Smooth muscle cell (in vitro differentiated cells): ENCODE measurements at regions not wholly inside any gene's neighbourhood (a gene's known extent, or its start where the extent isn't known, plus 50 kb on each side); places are given as distances from the start of the nearest gene placed in this dataset.

Source experiments
- DNase-seq: peaks from one replicate; lab custom pipeline; 2025; ENCODE audit not compliant: unreplicated experiment; lab: John Stamatoyannopoulos, UW
- H2AFZ ChIP-seq: fragments of 200-600 bp; sonication (generic); 2 replicates; pipeline ENCODE4 v1.6.0; 2016; ENCODE audit warnings: antibody characterized with exemption, low read depth, mild to moderate bottlenecking
- H3F3A ChIP-seq: fragments of 200-600 bp; sonication (generic); 2 replicates; pipeline ENCODE4 v1.6.0; 2017; ENCODE audit warnings: antibody characterized with exemption, low read depth
- H3K27ac ChIP-seq: fragments of 200-600 bp; sonication (generic); 2 replicates; pipeline ENCODE4 v1.5.1; 2016; ENCODE audit warnings: low read depth, mild to moderate bottlenecking
- H3K27me3 ChIP-seq: fragments of 200-600 bp; sonication (generic); 2 replicates; pipeline ENCODE4 v1.6.1; 2016; ENCODE audit warnings: low read depth, mild to moderate bottlenecking
- H3K36me3 ChIP-seq: fragments of 200-600 bp; sonication (generic); 2 replicates; pipeline ENCODE4 v1.5.1; 2016; ENCODE audit warnings: low read depth
- H3K4me1 ChIP-seq: fragments of 200-600 bp; sonication (generic); 2 replicates; pipeline ENCODE4 v1.5.1; 2016; ENCODE audit warnings: low read depth
- H3K4me2 ChIP-seq: fragments of 200-600 bp; sonication (generic); 2 replicates; pipeline ENCODE4 v1.6.0; 2016; ENCODE audit warnings: mild to moderate bottlenecking
- H3K4me3 ChIP-seq: fragments of 200-600 bp; sonication (generic); 2 replicates; pipeline ENCODE4 v1.5.1; 2016; ENCODE audit warnings: mild to moderate bottlenecking
- H3K79me2 ChIP-seq: fragments of 200-600 bp; sonication (generic); 2 replicates; pipeline ENCODE4 v1.6.0; 2016; ENCODE audit warnings: low read depth, mild to moderate bottlenecking
- H3K9ac ChIP-seq: fragments of 200-600 bp; sonication (generic); 2 replicates; pipeline ENCODE4 v1.6.0; 2016; ENCODE audit warnings: low read depth
- H3K9me3 ChIP-seq: fragments of 200-600 bp; sonication (generic); replicated peaks from 2 replicates; pipeline ENCODE4 v1.5.1; 2016; ENCODE audit warnings: low read depth
- H4K20me1 ChIP-seq: fragments of 200-600 bp; sonication (generic); 2 replicates; pipeline ENCODE4 v1.6.0; 2016; ENCODE audit warnings: low read depth
- CTCF ChIP-seq: fragments of 200-600 bp; sonication (generic); IDR thresholded peaks from 2 replicates; pipeline ENCODE4 v1.5.1; 2017; ENCODE audit warnings: borderline replicate concordance, mild to moderate bottlenecking, antibody characterized with exemption; ENCODE audit not compliant: insufficient read depth, poor library complexity, severe bottlenecking
- WGBS: methylation state at CpG from one replicate; pipeline ENCODE4 v1.1.7; 2016; ENCODE audit warnings: low lambda C conversion rate; 5-methylcytosine and 5-hydroxymethylcytosine counted together

- Histone ChIP-seq H3F3A (no peaks in the 10 kb centered on the region), H3K9me3 (no peaks in the 10 kb centered on the region), H3K36me3 (no peaks in the 10 kb centered on the region), H3K4me2 (no peak overlapping the region), H3K27ac (no peak overlapping the region), H4K20me1 (no peaks in the 10 kb centered on the region), H3K27me3 (no peaks in the 10 kb centered on the region), H3K79me2 (no peaks in the 10 kb centered on the region), H2AFZ (no peak overlapping the region), H3K9ac (no peak overlapping the region), H3K4me3 (no peak overlapping the region), H3K4me1 (no peaks in the 10 kb centered on the region)
- 82% methylated on average over 6 of the region's 6 CpGs for WGBS
- no peak for DNase-seq
- no peak for TF ChIP-seq CTCF
Observed at GRCh38 chr14:76639606-76640229, 121.5 kb upstream of the VASH1 start.

GRCh38 chr14:76640923-76641395, 120.3 kb upstream of the VASH1 start:
- Histone ChIP-seq H3K4me3 (no peak overlapping the region), H3K4me2 (no peak overlapping the region), H3F3A (no peaks in the 10 kb centered on the region), H2AFZ (no peak overlapping the region), H3K27me3 (no peaks in the 10 kb centered on the region), H3K27ac (no peak overlapping the region), H3K36me3 (no peaks in the 10 kb centered on the region), H3K79me2 (no peaks in the 10 kb centered on the region), H4K20me1 (no peaks in the 10 kb centered on the region), H3K4me1 (no peaks in the 10 kb centered on the region), H3K9me3 (no peaks in the 10 kb centered on the region), H3K9ac (no peak overlapping the region)
- no peak for TF ChIP-seq CTCF
- 95% methylated on average over 1 of the region's 1 CpG for WGBS
- no peak for DNase-seq

DNA sequence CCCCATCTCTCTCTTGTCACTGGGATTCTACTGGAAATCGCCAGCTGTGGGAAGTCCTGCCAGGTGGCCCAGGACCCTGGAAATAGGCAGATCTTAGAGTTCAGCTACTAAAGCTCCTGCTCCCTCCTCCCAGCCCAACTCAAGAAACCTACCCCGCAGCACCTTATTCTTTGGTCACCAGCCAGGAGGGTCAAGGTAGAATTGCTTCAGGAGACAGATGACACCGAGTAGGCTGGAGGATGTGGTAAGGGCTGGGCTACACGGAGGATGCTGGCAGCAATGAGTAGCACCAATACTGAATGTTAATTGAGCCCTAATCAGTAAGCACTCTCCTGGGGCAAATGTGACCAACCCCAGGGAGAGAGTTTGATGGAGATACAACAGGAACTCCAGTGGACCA, 119.7 kb upstream of the VASH1 start:
- no peak overlapping the region for H3K4me3 ChIP-seq
- 88% methylated on average over 4 of the region's 4 CpGs for WGBS
- no peaks in the 10 kb centered on the region for H3F3A ChIP-seq
- H3K9ac ChIP-seq, result no peak overlapping the region
- H3K27ac ChIP-seq, result no peak overlapping the region
- H3K4me2 ChIP-seq, result no peak overlapping the region
- H3K27me3 ChIP-seq, result no peaks in the 10 kb centered on the region
- no peak overlapping the region for H2AFZ ChIP-seq
- H3K79me2 ChIP-seq, result no peaks in the 10 kb centered on the region
- no peak for TF ChIP-seq CTCF
- no peak for DNase-seq
- H4K20me1 ChIP-seq, result no peaks in the 10 kb centered on the region
- H3K9me3 ChIP-seq, result no peaks in the 10 kb centered on the region
- H3K4me1 ChIP-seq, result no peaks in the 10 kb centered on the region
- H3K36me3 ChIP-seq, result no peaks in the 10 kb centered on the region

GRCh38 chr14:76643887-76644286, 117.4 kb upstream of the VASH1 start:
- no peak for TF ChIP-seq CTCF
- no peak overlapping the region for H3K9ac ChIP-seq
- no peaks in the 10 kb centered on the region for H3K9me3 ChIP-seq
- no peaks in the 10 kb centered on the region for H3K79me2 ChIP-seq
- no peaks in the 10 kb centered on the region for H4K20me1 ChIP-seq
- DNase-seq, result no peak
- no peaks in the 10 kb centered on the region for H3K36me3 ChIP-seq
- H2AFZ ChIP-seq, result no peak overlapping the region
- H3K27ac ChIP-seq, result no peak overlapping the region
- H3K4me2 ChIP-seq, result no peak overlapping the region
- 63% methylated on average over 6 of the region's 6 CpGs for WGBS
- H3K27me3 ChIP-seq, result no peaks in the 10 kb centered on the region
- no peak overlapping the region for H3K4me3 ChIP-seq
- H3K4me1 ChIP-seq, result no peaks in the 10 kb centered on the region
- no peaks in the 10 kb centered on the region for H3F3A ChIP-seq
